ENCODE measurements at regions not wholly inside any gene's neighbourhood (a gene's known extent, or its start where the extent isn't known, plus 50 kb on each side); places are given as distances from the start of the nearest gene placed in this dataset.

DNA sequence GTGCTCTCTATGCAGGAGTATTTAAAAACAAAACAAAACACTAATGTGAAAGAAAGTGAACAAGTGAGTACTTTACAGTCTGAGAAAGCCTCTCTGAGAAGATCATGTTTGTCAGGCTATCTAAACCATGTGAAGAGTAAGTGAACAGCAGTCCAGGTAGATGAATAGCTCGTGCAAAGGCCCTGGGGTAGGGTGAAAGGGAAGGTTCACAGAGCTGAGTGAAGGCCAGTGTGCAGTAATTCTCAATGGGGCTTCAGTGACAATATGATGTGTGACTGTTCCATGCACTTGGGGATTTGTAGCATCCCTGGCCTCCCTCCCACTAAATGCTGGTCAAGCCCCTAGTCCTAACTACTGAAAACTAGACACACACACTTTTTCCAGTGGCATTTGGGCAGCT is 488.9 kb upstream of the JARID2 start:
- TF ChIP-seq, protein P1, sequence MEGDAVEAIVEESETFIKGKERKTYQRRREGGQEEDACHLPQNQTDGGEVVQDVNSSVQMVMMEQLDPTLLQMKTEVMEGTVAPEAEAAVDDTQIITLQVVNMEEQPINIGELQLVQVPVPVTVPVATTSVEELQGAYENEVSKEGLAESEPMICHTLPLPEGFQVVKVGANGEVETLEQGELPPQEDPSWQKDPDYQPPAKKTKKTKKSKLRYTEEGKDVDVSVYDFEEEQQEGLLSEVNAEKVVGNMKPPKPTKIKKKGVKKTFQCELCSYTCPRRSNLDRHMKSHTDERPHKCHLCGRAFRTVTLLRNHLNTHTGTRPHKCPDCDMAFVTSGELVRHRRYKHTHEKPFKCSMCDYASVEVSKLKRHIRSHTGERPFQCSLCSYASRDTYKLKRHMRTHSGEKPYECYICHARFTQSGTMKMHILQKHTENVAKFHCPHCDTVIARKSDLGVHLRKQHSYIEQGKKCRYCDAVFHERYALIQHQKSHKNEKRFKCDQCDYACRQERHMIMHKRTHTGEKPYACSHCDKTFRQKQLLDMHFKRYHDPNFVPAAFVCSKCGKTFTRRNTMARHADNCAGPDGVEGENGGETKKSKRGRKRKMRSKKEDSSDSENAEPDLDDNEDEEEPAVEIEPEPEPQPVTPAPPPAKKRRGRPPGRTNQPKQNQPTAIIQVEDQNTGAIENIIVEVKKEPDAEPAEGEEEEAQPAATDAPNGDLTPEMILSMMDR (conservative IDR thresholded peaks at IDR 0.05; ENCODE audit: low read depth, low read length) = no peak
- DNase-seq (ENCODE audit: low read depth) = no peak
- no peak overlapping the region for H3K4me3 ChIP-seq (ENCODE audit: low read depth, low read length)

DNA sequence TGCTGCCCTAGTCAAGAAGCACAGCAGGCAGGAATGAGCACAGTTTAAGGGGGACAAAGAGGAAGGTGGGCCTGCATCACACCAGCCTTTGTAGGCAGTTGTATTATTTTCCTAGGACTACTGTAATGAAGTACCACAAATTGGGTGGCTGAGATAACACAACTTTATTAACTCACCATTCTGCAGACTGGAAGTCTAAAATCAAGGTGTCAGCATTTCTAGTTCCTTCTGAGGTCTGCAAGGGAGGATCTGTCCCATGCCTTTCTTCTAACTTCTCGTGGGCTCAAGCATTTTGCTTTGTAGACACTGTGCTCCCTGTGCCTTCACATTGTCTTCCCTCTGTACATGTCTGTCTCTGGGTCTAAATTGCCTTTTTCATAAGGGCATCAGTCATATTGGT is 488.5 kb upstream of the JARID2 start:
- H3K4me3 ChIP-seq (ENCODE audit: low read depth, low read length) = no peak overlapping the region
- TF ChIP-seq, protein P1 (conservative IDR thresholded peaks at IDR 0.05; ENCODE audit: low read depth, low read length) = no peak
- no peak for DNase-seq (ENCODE audit: low read depth)

GRCh38 chr6:14758421-14759081 is 487.3 kb upstream of the JARID2 start:
- DNase-seq (ENCODE audit: low read depth) = no peak
- TF ChIP-seq, protein P1 (conservative IDR thresholded peaks at IDR 0.05; ENCODE audit: low read depth, low read length) = no peak
- no peak overlapping the region for H3K4me3 ChIP-seq (ENCODE audit: low read depth, low read length)

- TF ChIP-seq, protein P1 (conservative IDR thresholded peaks at IDR 0.05; ENCODE audit: low read depth, low read length) = no peak
- DNase-seq (ENCODE audit: low read depth) = no peak
- H3K4me3 ChIP-seq (ENCODE audit: low read depth, low read length) = no peak overlapping the region
Measured at GRCh38 chr6:14759976-14760672, 485.7 kb upstream of the JARID2 start.

DNA sequence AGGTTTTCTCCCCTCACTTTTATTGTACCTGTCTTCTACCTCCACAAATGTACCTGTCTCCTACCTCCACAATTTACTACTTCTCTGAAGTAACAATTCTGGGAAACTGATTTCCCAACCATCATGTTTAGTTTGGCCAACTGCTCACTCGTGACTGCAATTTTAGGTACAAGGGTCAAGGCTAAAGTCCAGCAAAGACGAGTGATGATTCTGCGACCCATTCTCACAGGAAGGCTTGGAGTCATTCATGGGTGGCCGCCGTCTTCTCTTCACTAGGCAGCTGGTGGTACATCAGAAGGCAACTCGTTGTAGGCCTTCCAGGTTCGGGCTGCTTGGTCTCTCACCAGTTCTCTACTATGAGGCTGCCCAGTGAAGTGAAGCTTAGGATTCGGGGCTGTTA is 483.8 kb upstream of the JARID2 start:
- DNase-seq (ENCODE audit: low read depth) = no peak
- no peak overlapping the region for H3K4me3 ChIP-seq (ENCODE audit: low read depth, low read length)
- TF ChIP-seq, protein P1 (conservative IDR thresholded peaks at IDR 0.05; ENCODE audit: low read depth, low read length) = no peak

DNA sequence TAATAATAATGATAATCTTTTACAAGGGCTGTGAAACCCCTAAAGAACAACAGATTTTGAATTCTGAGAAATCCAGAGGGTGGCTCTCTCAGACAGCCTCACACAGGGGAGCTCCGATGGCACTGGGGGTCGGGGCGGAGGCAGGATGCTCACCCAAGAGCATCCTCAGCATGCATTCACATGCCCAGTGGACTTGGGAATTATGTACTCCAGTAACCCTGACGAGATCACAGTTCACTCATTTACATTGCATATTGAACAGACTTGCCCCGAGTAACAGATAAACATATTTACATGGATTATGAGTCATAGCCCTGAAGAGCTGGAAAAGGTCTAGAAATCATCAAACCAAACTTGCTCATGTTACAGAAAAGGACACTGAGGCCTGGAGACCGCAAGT is 482.7 kb upstream of the JARID2 start:
- no peak for DNase-seq (ENCODE audit: low read depth)
- no peak overlapping the region for H3K4me3 ChIP-seq (ENCODE audit: low read depth, low read length)
- TF ChIP-seq, protein P1 (conservative IDR thresholded peaks at IDR 0.05; ENCODE audit: low read depth, low read length) = no peak

GRCh38 chr6:14763616-14764015 is 482.3 kb upstream of the JARID2 start:
- DNase-seq (ENCODE audit: low read depth) = no peak
- H3K4me3 ChIP-seq (ENCODE audit: low read depth, low read length) = no peak overlapping the region
- TF ChIP-seq, protein P1 (conservative IDR thresholded peaks at IDR 0.05; ENCODE audit: low read depth, low read length) = no peak

Measured in epithelial cell of proximal tubule (primary cell).